Thyroid gland (tissue), 4 donors: ENCODE measurements at regions not wholly inside any gene's neighbourhood (a gene's known extent, or its start where the extent isn't known, plus 50 kb on each side); places are given as distances from the start of the nearest gene placed in this dataset.

Experiments used
- DNase-seq, 2 donors: peaks; one replicate each; pipeline ENCODE4 v3.0.0-alpha.2; 2019
- H3K27ac ChIP-seq, 3 donors: fragments of 200-600 bp; sonication (generic); 1 replicate in 2 of 3; 2 replicates in 1 of 3; pipeline ENCODE4 v1.5.1; 2016 to 2019; ENCODE audit warnings: mild to moderate bottlenecking in 1 of 3, moderate library complexity in 1 of 3
- H3K27me3 ChIP-seq: fragments of 200-600 bp; sonication (generic); one replicate; pipeline ENCODE4 v1.5.1; 2019
- H3K36me3 ChIP-seq, 2 donors: fragments of 200-600 bp; sonication (generic); one replicate each; pipeline ENCODE4 v1.5.1; 2016 to 2019
- H3K4me1 ChIP-seq, 2 donors: fragments of 200-600 bp; sonication (generic); one replicate each; pipeline ENCODE4 v1.5.1; 2017 to 2019
- H3K4me3 ChIP-seq, 3 donors: fragments of 200-600 bp; sonication (generic); replicated peaks in 1 of 3; 1 replicate in 2 of 3; 2 replicates in 1 of 3; pipeline ENCODE4 v1.5.1; 2016; ENCODE audit warnings: mild to moderate bottlenecking in 1 of 3
- H3K9me3 ChIP-seq: fragments of 200-600 bp; sonication (generic); one replicate; pipeline ENCODE4 v1.5.1; 2017
- POLR2A ChIP-seq, 2 donors: fragments of 450-650 bp; IDR thresholded peaks; one replicate each; pipeline ENCODE4 v1.6.1; 2017; ENCODE audit warnings: antibody characterized with exemption in 2 of 2, mild to moderate bottlenecking in 2 of 2, moderate library complexity in 1 of 2
- WGBS, 2 donors: methylation state at CpG; one replicate each; pipeline ENCODE4 v1.1.5; 2017; 5-methylcytosine and 5-hydroxymethylcytosine counted together
- intact Hi-C: fragments of 100-400 bp; cut with DNase I; formaldehyde crosslinking; loops from one replicate; pipeline ENCODE4 v1.15.1; 2023
- TF ChIP-seq, protein P1 (sequence below), 6 experiments: fragments of 200-600 bp in 3 of 6; fragments of 450-650 bp in 3 of 6; sonication (generic) in 3 of 6; IDR thresholded peaks; one replicate each; pipeline ENCODE4 v1.5.1; 2016 to 2019; ENCODE audit warnings: antibody characterized with exemption in 6 of 6, mild to moderate bottlenecking in 2 of 6, inconsistent platforms in 1 of 6, moderate library complexity in 1 of 6

DNA sequence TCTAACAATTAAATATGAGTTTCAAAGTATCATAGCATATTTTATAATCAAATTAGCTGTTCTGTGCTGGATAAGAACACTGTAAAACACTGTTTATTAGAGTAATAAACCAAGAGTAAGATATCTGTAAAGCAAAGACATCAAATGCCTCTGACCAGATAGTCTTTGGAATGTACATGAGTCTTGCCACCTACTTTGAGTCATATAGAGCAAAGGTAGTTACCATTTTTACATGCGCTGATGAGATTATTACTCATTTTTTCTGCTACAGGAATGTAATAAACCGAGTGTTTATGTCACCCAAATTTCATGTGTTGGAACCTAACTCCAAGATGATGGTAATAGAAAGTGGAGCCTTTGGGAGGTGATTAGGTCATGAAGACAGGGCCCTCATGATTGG is 654.5 kb downstream of the CETN3 start:
- no peak overlapping the region for H3K4me3 ChIP-seq
- WGBS, 2 donors: 92 to 96% methylated on average over 2 of the region's 2 CpGs
- no peaks in the 10 kb centered on the region for H3K36me3 ChIP-seq
- peaks cover 0 to 3% of the 10 kb centered on the region in 2 donors for H3K4me1 ChIP-seq
- no peak for TF ChIP-seq POLR2A (IDR thresholded peaks at IDR 0.05)
- TF ChIP-seq, protein P1, sequence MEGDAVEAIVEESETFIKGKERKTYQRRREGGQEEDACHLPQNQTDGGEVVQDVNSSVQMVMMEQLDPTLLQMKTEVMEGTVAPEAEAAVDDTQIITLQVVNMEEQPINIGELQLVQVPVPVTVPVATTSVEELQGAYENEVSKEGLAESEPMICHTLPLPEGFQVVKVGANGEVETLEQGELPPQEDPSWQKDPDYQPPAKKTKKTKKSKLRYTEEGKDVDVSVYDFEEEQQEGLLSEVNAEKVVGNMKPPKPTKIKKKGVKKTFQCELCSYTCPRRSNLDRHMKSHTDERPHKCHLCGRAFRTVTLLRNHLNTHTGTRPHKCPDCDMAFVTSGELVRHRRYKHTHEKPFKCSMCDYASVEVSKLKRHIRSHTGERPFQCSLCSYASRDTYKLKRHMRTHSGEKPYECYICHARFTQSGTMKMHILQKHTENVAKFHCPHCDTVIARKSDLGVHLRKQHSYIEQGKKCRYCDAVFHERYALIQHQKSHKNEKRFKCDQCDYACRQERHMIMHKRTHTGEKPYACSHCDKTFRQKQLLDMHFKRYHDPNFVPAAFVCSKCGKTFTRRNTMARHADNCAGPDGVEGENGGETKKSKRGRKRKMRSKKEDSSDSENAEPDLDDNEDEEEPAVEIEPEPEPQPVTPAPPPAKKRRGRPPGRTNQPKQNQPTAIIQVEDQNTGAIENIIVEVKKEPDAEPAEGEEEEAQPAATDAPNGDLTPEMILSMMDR (IDR thresholded peaks at IDR 0.05): no peak
- H3K27ac ChIP-seq: no peak overlapping the region
- intact Hi-C loops: no loop called here
- DNase-seq: no peak
- no peaks in the 10 kb centered on the region for H3K9me3 ChIP-seq
- no peaks in the 10 kb centered on the region for H3K27me3 ChIP-seq

DNA sequence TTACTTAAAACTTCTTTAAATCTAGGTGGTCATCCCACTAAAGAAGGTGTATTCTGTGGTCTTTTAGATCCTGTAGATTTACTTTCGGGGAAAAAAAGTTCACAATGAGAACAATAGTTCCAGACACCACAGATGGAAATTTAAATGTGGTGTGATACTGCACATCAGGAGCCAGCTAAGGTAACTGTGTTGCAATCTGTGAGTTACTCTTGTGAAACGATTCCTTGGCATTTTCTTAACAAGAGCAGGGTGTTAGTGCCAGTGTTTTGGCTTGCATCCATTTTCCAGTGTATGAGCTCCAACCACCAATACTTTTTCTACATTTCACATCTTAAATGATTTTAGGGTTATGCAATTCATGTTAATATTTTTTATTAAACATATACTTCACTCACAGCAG is 674.5 kb downstream of the CETN3 start:
- intact Hi-C loops: no loop called here
- H3K4me1 ChIP-seq: no peaks in the 10 kb centered on the region
- no peak overlapping the region for H3K4me3 ChIP-seq
- H3K27me3 ChIP-seq: no peaks in the 10 kb centered on the region
- TF ChIP-seq, protein P1 (IDR thresholded peaks at IDR 0.05): no peak
- no peak for TF ChIP-seq POLR2A (IDR thresholded peaks at IDR 0.05)
- no peaks in the 10 kb centered on the region for H3K9me3 ChIP-seq
- no peak overlapping the region for H3K27ac ChIP-seq
- 48 to 49% methylated on average over 2 of the region's 2 CpGs for WGBS, 2 donors
- H3K36me3 ChIP-seq: no peaks in the 10 kb centered on the region
- peak; percentile 30 to 36 for DNase-seq

- no peak for DNase-seq
- Histone ChIP-seq H3K36me3 (no peaks in the 10 kb centered on the region), H3K4me3 (no peak overlapping the region), H3K9me3 (no peaks in the 10 kb centered on the region), H3K27ac (no peak overlapping the region), H3K27me3 (no peaks in the 10 kb centered on the region), H3K4me1 (peaks cover 5 to 13% of the 10 kb centered on the region in 2 donors)
- WGBS, 2 donors: 24 to 29% methylated on average over 1 of the region's 1 CpG
- intact Hi-C loops: no loop called here
- TF ChIP-seq, protein P1 (IDR thresholded peaks at IDR 0.05): no peak
- TF ChIP-seq POLR2A (IDR thresholded peaks at IDR 0.05): no peak
Observed at GRCh38 chr5:89733772-89734171, 675.8 kb downstream of the CETN3 start.

DNA sequence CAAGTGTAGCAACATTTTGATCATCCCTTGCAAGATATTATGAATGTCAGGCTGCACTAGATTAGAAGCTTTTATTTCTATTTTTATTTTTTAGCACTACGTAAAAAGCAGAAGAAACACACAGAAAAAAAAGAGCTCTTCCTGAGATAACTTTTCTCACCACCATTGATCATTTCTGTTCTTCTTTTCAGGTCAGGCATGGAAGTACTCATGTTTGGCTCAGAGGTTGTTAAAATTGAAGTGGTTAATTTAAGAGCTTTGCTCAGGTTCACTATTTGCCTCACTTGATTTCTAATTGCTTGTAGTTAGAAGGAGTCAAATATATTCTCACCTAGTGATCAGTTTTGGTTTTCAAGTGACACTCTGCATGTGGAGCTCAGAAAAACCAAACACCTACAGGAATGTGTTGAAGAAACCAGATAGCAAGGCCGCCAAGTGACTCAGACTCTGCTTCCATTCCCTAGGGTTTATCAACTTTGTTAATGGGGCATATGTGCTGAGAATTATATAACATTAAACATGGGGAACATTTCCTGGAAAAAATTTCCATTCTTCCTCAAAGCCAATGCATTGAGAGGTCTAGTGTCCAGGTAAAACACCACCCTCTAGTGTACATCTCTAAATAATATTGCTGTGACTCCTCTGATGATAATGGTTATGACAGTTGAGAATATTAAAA is 679.8 kb downstream of the CETN3 start:
- Histone ChIP-seq H3K27ac (no peak overlapping the region), H3K36me3 (no peaks in the 10 kb centered on the region), H3K4me3 (no peak overlapping the region), H3K27me3 (no peaks in the 10 kb centered on the region), H3K9me3 (no peaks in the 10 kb centered on the region), H3K4me1 (peaks cover 10 to 13% of the 10 kb centered on the region in 2 donors)
- DNase-seq: peak in 1 of 2 donors; percentile 4
- WGBS, 2 donors: 81 to 86% methylated on average over 2 of the region's 2 CpGs
- intact Hi-C loops: no loop called here
- TF ChIP-seq POLR2A (IDR thresholded peaks at IDR 0.05): no peak
- TF ChIP-seq, protein P1 (IDR thresholded peaks at IDR 0.05): peak in 2 of 6 experiments; percentile 21 to 27

DNA sequence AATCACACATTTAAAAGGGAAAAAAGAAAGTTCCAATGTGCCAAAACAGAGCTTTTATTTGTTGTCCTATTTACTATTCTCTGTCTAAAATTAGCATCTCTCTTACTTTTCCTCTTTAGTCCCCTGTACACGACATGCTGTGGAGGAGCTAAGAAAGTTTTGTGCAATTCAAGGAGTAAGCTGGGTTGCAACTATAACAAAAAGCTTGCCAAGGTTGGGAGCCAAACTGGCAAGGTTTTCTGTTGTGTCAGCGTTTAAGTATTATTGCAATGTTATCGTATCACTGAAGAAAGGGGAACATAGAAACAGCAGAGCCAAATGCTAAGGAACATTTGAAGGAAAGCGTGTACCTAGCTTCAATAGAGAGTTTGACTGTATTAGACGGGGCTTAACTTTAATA is 680.8 kb downstream of the CETN3 start:
- no peaks in the 10 kb centered on the region for H3K27me3 ChIP-seq
- WGBS, 2 donors: 9% methylated on average over 5 of the region's 5 CpGs
- intact Hi-C loops: no loop called here
- DNase-seq: peak; percentile 77 to 83
- H3K9me3 ChIP-seq: no peaks in the 10 kb centered on the region
- H3K4me3 ChIP-seq: no peak overlapping the region
- peaks cover 10 to 13% of the 10 kb centered on the region in 2 donors for H3K4me1 ChIP-seq
- TF ChIP-seq POLR2A (IDR thresholded peaks at IDR 0.05): no peak
- TF ChIP-seq, protein P1 (IDR thresholded peaks at IDR 0.05): no peak
- H3K36me3 ChIP-seq: no peaks in the 10 kb centered on the region
- H3K27ac ChIP-seq: no peak overlapping the region
